ENCODE measurements at regions not wholly inside any gene's neighbourhood (a gene's known extent, or its start where the extent isn't known, plus 50 kb on each side); places are given as distances from the start of the nearest gene placed in this dataset.

DNA sequence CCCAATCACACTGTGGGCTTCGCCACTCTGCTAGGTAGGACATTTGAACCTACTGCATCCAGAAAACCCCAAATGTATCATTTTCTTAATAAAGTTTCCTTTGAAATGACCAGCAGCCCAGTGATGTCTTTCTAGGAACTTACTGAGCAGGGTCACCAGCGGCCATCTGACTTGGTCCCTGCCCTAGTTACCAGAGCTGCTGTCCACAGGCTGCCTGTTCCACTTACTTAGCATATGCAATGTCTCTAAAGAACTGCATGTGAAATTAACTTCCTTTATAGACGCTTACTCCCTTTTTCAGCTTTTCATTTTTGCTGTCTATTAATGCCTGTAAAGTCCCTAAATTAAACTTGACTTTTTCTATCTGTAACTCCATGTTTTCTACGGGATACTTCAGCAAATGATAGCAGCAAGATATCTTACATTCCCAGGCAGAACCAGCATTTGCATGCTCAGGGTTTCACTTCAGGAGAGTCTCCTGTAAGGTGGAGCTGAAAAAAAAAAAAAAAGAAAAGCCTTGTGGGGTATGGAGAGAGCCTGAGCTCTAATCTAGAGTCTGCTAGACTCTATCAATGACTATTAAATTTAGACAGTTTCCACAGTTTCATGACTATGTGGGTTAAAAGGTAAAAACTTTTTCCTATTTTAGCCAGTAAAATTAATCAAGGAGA lies 125.0 kb downstream of the FAT3 start:
- 80 to 82% methylated on average over 4 of the region's 4 CpGs for WGBS, 2 donors
- no peak for DNase-seq (ENCODE audit: low spot score in 2 of 2)
- TF ChIP-seq, protein P1, sequence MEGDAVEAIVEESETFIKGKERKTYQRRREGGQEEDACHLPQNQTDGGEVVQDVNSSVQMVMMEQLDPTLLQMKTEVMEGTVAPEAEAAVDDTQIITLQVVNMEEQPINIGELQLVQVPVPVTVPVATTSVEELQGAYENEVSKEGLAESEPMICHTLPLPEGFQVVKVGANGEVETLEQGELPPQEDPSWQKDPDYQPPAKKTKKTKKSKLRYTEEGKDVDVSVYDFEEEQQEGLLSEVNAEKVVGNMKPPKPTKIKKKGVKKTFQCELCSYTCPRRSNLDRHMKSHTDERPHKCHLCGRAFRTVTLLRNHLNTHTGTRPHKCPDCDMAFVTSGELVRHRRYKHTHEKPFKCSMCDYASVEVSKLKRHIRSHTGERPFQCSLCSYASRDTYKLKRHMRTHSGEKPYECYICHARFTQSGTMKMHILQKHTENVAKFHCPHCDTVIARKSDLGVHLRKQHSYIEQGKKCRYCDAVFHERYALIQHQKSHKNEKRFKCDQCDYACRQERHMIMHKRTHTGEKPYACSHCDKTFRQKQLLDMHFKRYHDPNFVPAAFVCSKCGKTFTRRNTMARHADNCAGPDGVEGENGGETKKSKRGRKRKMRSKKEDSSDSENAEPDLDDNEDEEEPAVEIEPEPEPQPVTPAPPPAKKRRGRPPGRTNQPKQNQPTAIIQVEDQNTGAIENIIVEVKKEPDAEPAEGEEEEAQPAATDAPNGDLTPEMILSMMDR (IDR thresholded peaks at IDR 0.05) = no peak
- no peak overlapping the region for H3K4me3 ChIP-seq (ENCODE audit: low read depth, poor library complexity, severe bottlenecking)
- intact Hi-C loops (cut with DNase I; ENCODE audit: low total_unique reads) = no loop called here

DNA sequence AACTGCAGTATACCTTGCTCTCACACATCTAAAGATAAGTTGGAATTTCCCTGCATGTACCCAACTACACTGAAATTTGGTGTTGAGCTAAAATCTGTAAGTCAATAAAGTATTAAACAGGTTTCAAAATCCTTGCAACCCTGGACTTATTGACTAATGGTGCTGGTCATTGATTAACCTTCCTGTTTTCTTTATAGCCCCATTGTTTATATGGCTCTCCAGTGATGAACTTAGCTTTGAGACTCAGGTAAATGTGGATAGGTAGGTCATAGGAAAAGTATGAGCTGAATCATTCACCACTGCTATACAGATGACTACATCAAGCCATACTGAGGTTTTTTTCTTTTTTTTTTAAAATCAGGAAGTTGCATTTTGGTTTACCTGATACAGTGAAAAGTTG lies 132.7 kb downstream of the FAT3 start:
- TF ChIP-seq, protein P1 (IDR thresholded peaks at IDR 0.05) = no peak
- no peak for DNase-seq (ENCODE audit: low spot score in 2 of 2)
- H3K4me3 ChIP-seq (ENCODE audit: low read depth, poor library complexity, severe bottlenecking) = no peak overlapping the region
- intact Hi-C loops (cut with DNase I; ENCODE audit: low total_unique reads) = no loop called here

DNA sequence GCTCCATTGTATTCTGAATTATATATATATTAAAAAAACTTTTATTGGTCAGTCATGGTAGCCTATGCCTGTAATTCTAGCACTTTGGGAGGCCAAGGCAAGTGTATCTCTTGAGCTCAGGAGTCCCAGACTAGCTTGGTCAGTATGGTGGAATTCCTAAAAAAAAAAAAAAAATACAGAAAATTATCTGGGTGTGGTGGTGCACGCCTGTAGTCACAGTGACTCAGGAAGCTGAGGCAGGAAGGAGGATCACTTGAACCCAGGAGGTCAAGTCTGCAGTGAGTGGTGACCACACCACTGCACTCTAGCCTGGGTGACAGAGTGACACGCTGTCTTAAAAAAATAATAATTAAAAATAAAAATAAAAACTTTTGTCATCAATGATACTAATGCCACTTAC lies 133.2 kb downstream of the FAT3 start:
- DNase-seq (ENCODE audit: low spot score in 2 of 2) = no peak
- intact Hi-C loops (cut with DNase I; ENCODE audit: low total_unique reads) = no loop called here
- WGBS, 2 donors = 77 to 88% methylated on average over 2 of the region's 2 CpGs
- TF ChIP-seq, protein P1 (IDR thresholded peaks at IDR 0.05) = no peak
- no peak for TF ChIP-seq POLR2A (IDR thresholded peaks at IDR 0.05)
- H3K4me3 ChIP-seq (ENCODE audit: low read depth, poor library complexity, severe bottlenecking) = no peak overlapping the region

DNA sequence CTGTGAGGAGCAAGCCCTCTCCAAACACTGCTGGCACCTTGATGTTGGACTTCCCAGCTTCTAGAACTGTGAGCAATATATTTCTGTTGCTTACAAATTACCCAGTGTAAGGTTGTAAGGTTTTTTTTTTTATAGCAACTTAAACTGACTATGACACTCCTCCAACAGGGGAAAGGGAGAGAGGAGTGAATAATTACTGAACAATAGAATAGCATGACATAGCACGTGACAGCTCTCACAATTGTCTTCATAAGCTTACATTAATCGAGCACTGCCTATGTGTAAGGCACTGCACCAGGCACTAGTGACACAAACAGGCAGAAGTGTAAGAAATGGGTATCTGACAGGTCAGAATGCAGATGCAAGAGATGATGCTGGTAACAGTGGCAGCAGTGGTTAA lies 136.9 kb downstream of the FAT3 start:
- TF ChIP-seq POLR2A (IDR thresholded peaks at IDR 0.05) = no peak
- no peak overlapping the region for H3K4me3 ChIP-seq (ENCODE audit: low read depth, poor library complexity, severe bottlenecking)
- intact Hi-C loops (cut with DNase I; ENCODE audit: low total_unique reads) = no loop called here
- 80 to 84% methylated on average over 2 of the region's 2 CpGs for WGBS, 2 donors
- no peak for DNase-seq (ENCODE audit: low spot score in 2 of 2)

DNA sequence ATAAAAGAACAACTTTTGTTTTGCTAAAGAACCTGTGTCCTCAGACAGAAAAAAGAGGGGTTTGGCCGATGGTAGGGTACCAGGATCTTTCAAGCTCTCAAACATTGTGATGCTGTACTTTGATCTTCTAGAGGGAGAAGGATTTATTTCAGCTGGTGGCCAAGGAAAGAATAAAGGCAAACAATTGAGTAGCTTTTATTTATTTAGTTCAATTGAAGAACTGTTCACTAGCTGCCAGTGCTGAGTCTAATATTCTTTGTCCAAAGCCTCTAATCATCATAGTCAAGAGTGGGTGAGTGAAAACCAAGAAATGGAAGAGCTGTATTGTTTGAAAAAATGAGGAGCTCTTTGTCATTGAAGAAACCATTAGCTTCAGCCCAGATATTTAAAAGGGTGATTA lies 138.4 kb downstream of the FAT3 start:
- no peak overlapping the region for H3K4me3 ChIP-seq (ENCODE audit: low read depth, poor library complexity, severe bottlenecking)
- TF ChIP-seq, protein P1 (IDR thresholded peaks at IDR 0.05) = no peak
- no peak for TF ChIP-seq POLR2A (IDR thresholded peaks at IDR 0.05)
- 74 to 82% methylated on average over 1 of the region's 1 CpG for WGBS, 2 donors
- intact Hi-C loops (cut with DNase I; ENCODE audit: low total_unique reads) = no loop called here
- no peak for DNase-seq (ENCODE audit: low spot score in 2 of 2)

DNA sequence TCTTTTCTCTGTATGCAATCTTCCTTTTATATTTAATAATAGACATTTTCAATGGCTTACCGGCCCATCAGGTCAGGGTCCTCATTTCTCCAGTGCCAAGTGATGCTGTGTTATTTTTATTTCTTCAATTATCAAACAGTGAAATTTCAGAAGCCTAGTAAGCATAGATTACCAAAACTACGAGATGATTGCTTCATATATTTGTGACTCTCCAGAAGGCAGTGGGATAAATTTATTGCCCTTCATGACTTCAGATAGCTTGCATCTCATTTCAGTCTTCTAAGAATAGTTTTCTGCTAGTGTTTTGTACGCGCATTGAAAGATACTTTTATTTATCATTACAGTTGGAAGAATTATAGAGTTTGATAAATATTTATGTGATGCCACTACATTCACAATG lies 139.6 kb downstream of the FAT3 start:
- TF ChIP-seq, protein P1 (IDR thresholded peaks at IDR 0.05) = no peak
- TF ChIP-seq POLR2A (IDR thresholded peaks at IDR 0.05) = no peak
- intact Hi-C loops (cut with DNase I; ENCODE audit: low total_unique reads) = no loop called here
- 83 to 89% methylated on average over 4 of the region's 4 CpGs for WGBS, 2 donors
- H3K4me3 ChIP-seq (ENCODE audit: low read depth, poor library complexity, severe bottlenecking) = no peak overlapping the region
- no peak for DNase-seq (ENCODE audit: low spot score in 2 of 2)
